Trophoblast cell (in vitro differentiated cells and primary cell): ENCODE measurements at regions not wholly inside any gene's neighbourhood (a gene's known extent, or its start where the extent isn't known, plus 50 kb on each side); places are given as distances from the start of the nearest gene placed in this dataset.

Experiments
- DNase-seq, 2 donors: peaks; one replicate each; pipeline ENCODE4 v3.0.0-alpha.2; 2016
- H2AFZ ChIP-seq: 2 replicates; pipeline ENCODE4 v1.6.1; 2013; ENCODE audit warnings: low read length, moderate library complexity, mild to moderate bottlenecking; ENCODE audit not compliant: insufficient read depth, poor library complexity
- H2AK5ac ChIP-seq: 2 replicates; pipeline ENCODE4 v1.6.1; 2013; ENCODE audit warnings: mild to moderate bottlenecking, low read length
- H2BK120ac ChIP-seq: 2 replicates; pipeline ENCODE4 v1.6.1; 2013; ENCODE audit warnings: low read length, mild to moderate bottlenecking, moderate library complexity; ENCODE audit not compliant: insufficient read depth, poor library complexity
- H2BK12ac ChIP-seq: 2 replicates; pipeline ENCODE4 v1.6.1; 2013; ENCODE audit warnings: mild to moderate bottlenecking, low read length, moderate library complexity
- H2BK5ac ChIP-seq: 2 replicates; pipeline ENCODE4 v1.6.1; 2013; ENCODE audit warnings: low read length, low read depth, moderate library complexity, mild to moderate bottlenecking; ENCODE audit not compliant: poor library complexity
- H3K14ac ChIP-seq: 2 replicates; pipeline ENCODE4 v1.6.1; 2013; ENCODE audit warnings: mild to moderate bottlenecking, low read length
- H3K18ac ChIP-seq: 2 replicates; pipeline ENCODE4 v1.6.1; 2013; ENCODE audit warnings: mild to moderate bottlenecking, low read length
- H3K23ac ChIP-seq: 2 replicates; pipeline ENCODE4 v1.6.1; 2013; ENCODE audit warnings: low read length
- H3K27ac ChIP-seq: 2 replicates; pipeline ENCODE4 v1.5.1; 2013; ENCODE audit warnings: low read depth, mild to moderate bottlenecking, inconsistent platforms, low read length, moderate library complexity
- H3K27me3 ChIP-seq: 2 replicates; pipeline ENCODE4 v1.6.1; 2013; ENCODE audit warnings: inconsistent platforms, mild to moderate bottlenecking, low read length, moderate library complexity; ENCODE audit not compliant: insufficient read depth
- H3K36me3 ChIP-seq, 2 experiments: 1 replicate in 1 of 2; 2 replicates in 1 of 2; pipeline ENCODE4 v1.6.1; 2013; ENCODE audit warnings: low read length in 2 of 2, mild to moderate bottlenecking in 2 of 2, moderate library complexity in 1 of 2; ENCODE audit not compliant: insufficient read depth in 2 of 2, control insufficient read depth in 1 of 2
- H3K4ac ChIP-seq: 2 replicates; pipeline ENCODE4 v1.6.1; 2013; ENCODE audit warnings: low read depth, mild to moderate bottlenecking, low read length, moderate library complexity
- H3K4me1 ChIP-seq, 2 experiments: 1 replicate in 1 of 2; 2 replicates in 1 of 2; pipeline ENCODE4 v1.6.1; 2013; ENCODE audit warnings: low read length in 2 of 2, mild to moderate bottlenecking in 2 of 2, moderate library complexity in 1 of 2; ENCODE audit not compliant: insufficient read depth in 2 of 2, control insufficient read depth in 1 of 2
- H3K4me2 ChIP-seq: 2 replicates; pipeline ENCODE4 v1.6.1; 2013; ENCODE audit warnings: inconsistent platforms, mild to moderate bottlenecking, low read length, moderate library complexity
- H3K4me3 ChIP-seq: 2 replicates; pipeline ENCODE4 v1.5.1; 2013; ENCODE audit warnings: mild to moderate bottlenecking, low read depth, low read length, inconsistent platforms
- H3K79me1 ChIP-seq: one replicate; pipeline ENCODE4 v1.6.1; 2013; ENCODE audit warnings: low read length
- H3K79me2 ChIP-seq: 2 replicates; pipeline ENCODE4 v1.6.1; 2013; ENCODE audit warnings: low read length, mild to moderate bottlenecking; ENCODE audit not compliant: control insufficient read depth, insufficient read depth, poor library complexity
- H3K9ac ChIP-seq: 2 replicates; pipeline ENCODE4 v1.6.1; 2013; ENCODE audit warnings: mild to moderate bottlenecking, low read length
- H3K9me3 ChIP-seq: 2 replicates; pipeline ENCODE4 v1.6.1; 2013; ENCODE audit warnings: low read depth, mild to moderate bottlenecking, control low read depth, inconsistent platforms, low read length; ENCODE audit not compliant: insufficient read depth
- H4K12ac ChIP-seq: 2 replicates; pipeline ENCODE4 v1.6.1; 2013; ENCODE audit warnings: low read depth, mild to moderate bottlenecking, low read length, moderate library complexity
- H4K8ac ChIP-seq: 2 replicates; pipeline ENCODE4 v1.6.1; 2013; ENCODE audit warnings: low read depth, mild to moderate bottlenecking, low read length, moderate library complexity
- H4K91ac ChIP-seq: one replicate; pipeline ENCODE4 v1.6.1; 2013; ENCODE audit warnings: low read depth, mild to moderate bottlenecking, low read length, moderate library complexity
- WGBS: extraction: QIAGEN DNeasy Blood & Tissue Kit; methylation state at CpG from one replicate; pipeline ENCODE4 v1.1.7; 2013; ENCODE audit warnings: missing lambda C conversion rate; ENCODE audit not compliant: insufficient read length, insufficient coverage; ENCODE audit errors: extremely low coverage; 5-methylcytosine and 5-hydroxymethylcytosine counted together

DNA sequence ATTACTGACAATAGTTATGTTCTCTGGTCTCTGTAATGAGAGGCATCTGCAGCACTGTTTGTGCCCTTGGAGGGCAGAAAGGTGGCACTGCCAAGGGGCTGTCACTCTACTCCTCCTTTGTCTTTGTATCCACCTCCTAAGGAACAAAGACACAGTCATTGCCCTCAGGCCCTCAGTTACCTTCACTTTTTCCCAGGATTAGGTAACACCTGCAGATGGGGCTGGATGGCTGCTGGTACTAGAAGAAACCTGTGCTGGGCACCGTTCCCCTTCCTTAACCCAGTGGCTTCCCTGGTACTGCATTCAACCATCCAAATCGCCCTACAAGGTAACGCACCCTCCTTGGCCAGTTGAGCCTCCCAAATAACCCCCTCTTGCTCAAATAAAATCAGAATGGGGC lies 246.9 kb upstream of the NEBL start:
- Histone ChIP-seq H3K23ac (no peak overlapping the region), H2AK5ac (no peak overlapping the region), H3K4ac (no peak overlapping the region), H2BK120ac (no peak overlapping the region), H3K9me3 (no peaks in the 10 kb centered on the region), H3K4me1 (peaks cover 0 to 1% of the 10 kb centered on the region in 2 experiments), H3K4me2 (no peak overlapping the region), H3K14ac (no peak overlapping the region), H3K27me3 (no peaks in the 10 kb centered on the region), H4K8ac (no peak overlapping the region), H3K27ac (no peak overlapping the region), H3K79me1 (no peaks in the 10 kb centered on the region), H3K9ac (no peak overlapping the region), H4K91ac (no peak overlapping the region), H3K36me3 (peaks cover 0 to 2% of the 10 kb centered on the region in 2 experiments), H3K79me2 (no peaks in the 10 kb centered on the region), H3K18ac (no peak overlapping the region), H4K12ac (no peak overlapping the region), H2BK12ac (no peak overlapping the region), H2BK5ac (no peak overlapping the region), H2AFZ (no peak overlapping the region), H3K4me3 (no peak overlapping the region)
- no CpG with 5 or more reads among the region's 3 CpGs for WGBS
- peak; percentile 73 to 87 for DNase-seq

DNA sequence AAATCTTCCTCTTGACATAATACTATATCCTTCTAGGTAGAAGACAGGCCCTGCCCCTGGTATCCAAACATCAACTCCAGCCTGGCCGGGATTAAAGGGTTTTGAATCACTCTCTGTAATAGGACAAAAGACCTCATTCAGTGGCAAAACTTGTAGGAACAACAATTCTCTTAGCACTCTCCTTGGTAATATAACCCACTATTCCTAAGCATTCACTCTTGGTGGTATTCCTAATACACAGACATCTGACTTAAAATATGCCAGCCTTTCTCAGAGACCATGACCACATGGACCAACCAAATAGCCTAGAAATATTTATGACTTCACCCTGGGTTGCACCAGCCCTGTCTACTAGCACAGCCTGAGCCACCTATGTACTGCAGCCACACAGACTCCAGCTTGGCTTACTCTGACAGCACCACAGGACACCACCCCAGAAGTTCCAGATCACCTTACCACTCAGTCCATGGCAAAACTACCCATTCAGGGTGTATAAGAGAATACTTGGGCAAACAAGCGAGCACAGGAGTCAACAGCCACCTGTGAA lies 244.9 kb upstream of the NEBL start:
- no peak overlapping the region for H3K4ac ChIP-seq
- H3K23ac ChIP-seq, result no peak overlapping the region
- H4K12ac ChIP-seq, result no peak overlapping the region
- H3K9me3 ChIP-seq, result no peaks in the 10 kb centered on the region
- no peaks in the 10 kb centered on the region for H3K27me3 ChIP-seq
- H2AK5ac ChIP-seq, result no peak overlapping the region
- no peak overlapping the region for H2AFZ ChIP-seq
- no peaks in the 10 kb centered on the region for H3K79me1 ChIP-seq
- no peak overlapping the region for H3K4me3 ChIP-seq
- no peaks in the 10 kb centered on the region for H3K79me2 ChIP-seq
- H2BK12ac ChIP-seq, result no peak overlapping the region
- H3K14ac ChIP-seq, result no peak overlapping the region
- DNase-seq, result no peak
- peaks cover 0 to 2% of the 10 kb centered on the region in 2 experiments for H3K36me3 ChIP-seq
- H4K8ac ChIP-seq, result no peak overlapping the region
- H3K18ac ChIP-seq, result no peak overlapping the region
- no peak overlapping the region for H2BK5ac ChIP-seq
- H3K4me1 ChIP-seq, result peaks cover 0 to 1% of the 10 kb centered on the region in 2 experiments
- H3K27ac ChIP-seq, result no peak overlapping the region
- no peak overlapping the region for H2BK120ac ChIP-seq
- H4K91ac ChIP-seq, result no peak overlapping the region
- no CpG with 5 or more reads among the region's 2 CpGs for WGBS
- H3K9ac ChIP-seq, result no peak overlapping the region
- no peak overlapping the region for H3K4me2 ChIP-seq

DNA sequence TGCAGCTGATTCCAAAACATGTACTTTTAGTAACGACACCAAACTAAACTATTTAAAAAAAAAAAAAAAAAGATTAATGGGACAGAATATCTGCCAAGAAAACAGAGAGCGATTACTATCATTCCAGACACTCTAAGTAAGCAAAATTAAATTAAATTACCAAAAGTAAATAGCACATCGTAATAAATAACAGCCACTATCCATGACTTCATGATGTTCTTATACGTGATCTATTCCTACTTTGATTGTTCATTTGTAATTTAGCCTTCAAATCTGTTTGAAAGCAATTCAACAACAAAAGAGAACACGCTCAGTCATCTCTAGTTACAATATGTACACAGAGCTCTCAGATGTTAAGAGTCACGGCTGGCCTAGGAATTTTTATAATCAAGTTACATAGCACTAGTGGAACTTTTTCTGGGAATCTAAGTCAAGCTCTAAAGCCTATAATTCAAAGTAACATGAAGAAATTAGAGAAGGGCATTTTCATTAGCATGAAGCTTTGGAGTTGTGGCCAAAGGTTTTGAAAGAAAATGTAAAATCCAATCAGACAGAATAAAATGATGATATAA lies 241.7 kb upstream of the NEBL start:
- Histone ChIP-seq H4K91ac (no peak overlapping the region), H3K9me3 (no peaks in the 10 kb centered on the region), H2BK5ac (no peak overlapping the region), H3K4me1 (no peaks in the 10 kb centered on the region), H3K4me2 (no peak overlapping the region), H3K4me3 (no peak overlapping the region), H3K14ac (no peak overlapping the region), H4K8ac (no peak overlapping the region), H3K4ac (no peak overlapping the region), H3K18ac (no peak overlapping the region), H2AFZ (no peak overlapping the region), H3K9ac (no peak overlapping the region), H2AK5ac (no peak overlapping the region), H2BK12ac (no peak overlapping the region), H3K36me3 (peaks cover 0 to 4% of the 10 kb centered on the region in 2 experiments), H2BK120ac (no peak overlapping the region), H3K23ac (no peak overlapping the region), H3K27me3 (no peaks in the 10 kb centered on the region), H4K12ac (no peak overlapping the region), H3K79me2 (no peaks in the 10 kb centered on the region), H3K27ac (no peak overlapping the region), H3K79me1 (no peaks in the 10 kb centered on the region)
- DNase-seq, result no peak
- WGBS, result no CpG with 5 or more reads among the region's 6 CpGs

DNA sequence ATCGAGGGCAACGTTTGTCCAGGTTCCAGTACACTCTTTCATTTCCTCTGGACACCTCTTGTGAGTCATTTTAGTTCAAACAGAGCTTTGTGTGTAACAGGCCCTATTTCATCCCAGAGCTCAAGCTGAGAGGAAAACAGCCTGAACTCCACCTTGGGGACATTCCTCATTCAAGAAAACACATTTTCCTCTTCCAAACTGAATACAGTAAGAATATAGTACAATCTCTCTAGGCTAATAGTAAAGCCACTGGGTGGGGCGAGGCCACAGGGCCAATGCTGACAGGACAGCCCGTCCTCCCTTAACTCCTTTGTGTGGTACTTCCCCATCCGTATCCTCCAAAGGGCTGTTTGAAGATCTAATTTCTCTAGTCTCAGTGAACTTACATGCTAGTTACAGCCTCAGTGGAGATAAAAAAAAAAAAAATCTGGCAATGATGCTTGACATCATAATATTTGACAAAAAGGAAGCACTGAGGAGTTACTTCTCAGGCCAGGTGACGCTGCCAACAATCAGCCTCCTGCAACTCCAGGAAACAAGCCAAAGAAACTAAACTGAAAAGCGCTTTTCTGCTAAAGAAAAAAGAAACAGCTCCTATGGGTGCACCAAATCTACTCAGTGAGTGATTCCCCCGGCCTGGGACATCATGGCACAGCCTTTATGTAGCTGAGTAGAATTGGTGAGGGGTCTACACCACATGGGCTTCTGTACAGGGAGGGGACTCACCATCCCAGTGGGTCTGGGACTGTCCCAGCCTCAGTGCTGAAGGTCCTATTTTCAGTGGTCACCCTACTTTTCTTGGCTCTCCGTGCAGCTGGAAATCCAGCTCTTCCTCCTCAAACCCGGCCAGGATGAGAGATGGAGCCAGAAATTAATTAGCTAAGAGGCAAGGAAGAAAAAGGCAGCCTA lies 238.2 kb upstream of the NEBL start:
- H3K79me2 ChIP-seq, result no peaks in the 10 kb centered on the region
- WGBS, result no CpG with 5 or more reads among the region's 10 CpGs
- H3K79me1 ChIP-seq, result no peaks in the 10 kb centered on the region
- H3K4ac ChIP-seq, result no peak overlapping the region
- no peak for DNase-seq
- H2BK12ac ChIP-seq, result no peak overlapping the region
- peaks cover 0 to 2% of the 10 kb centered on the region in 2 experiments for H3K36me3 ChIP-seq
- no peak overlapping the region for H4K91ac ChIP-seq
- no peak overlapping the region for H4K12ac ChIP-seq
- H3K27ac ChIP-seq, result no peak overlapping the region
- H3K27me3 ChIP-seq, result no peaks in the 10 kb centered on the region
- no peak overlapping the region for H3K4me2 ChIP-seq
- no peak overlapping the region for H3K14ac ChIP-seq
- H3K23ac ChIP-seq, result no peak overlapping the region
- H2BK120ac ChIP-seq, result no peak overlapping the region
- H3K9me3 ChIP-seq, result no peaks in the 10 kb centered on the region
- no peak overlapping the region for H3K9ac ChIP-seq
- H2BK5ac ChIP-seq, result no peak overlapping the region
- no peak overlapping the region for H3K4me3 ChIP-seq
- H3K4me1 ChIP-seq, result no peaks in the 10 kb centered on the region
- H3K18ac ChIP-seq, result no peak overlapping the region
- no peak overlapping the region for H2AFZ ChIP-seq
- no peak overlapping the region for H4K8ac ChIP-seq
- no peak overlapping the region for H2AK5ac ChIP-seq
